Ascending aorta (tissue), 2 donors: ENCODE measurements at regions not wholly inside any gene's neighbourhood (a gene's known extent, or its start where the extent isn't known, plus 50 kb on each side); places are given as distances from the start of the nearest gene placed in this dataset.

Experiments
- DNase-seq, 2 donors: peaks; one replicate each; pipeline ENCODE4 v3.0.0-alpha.2; 2019; ENCODE audit warnings: low spot score in 2 of 2
- H3K27ac ChIP-seq, 2 donors: fragments of 200-600 bp; sonication (generic); one replicate each; pipeline ENCODE4 v1.5.1; 2016 to 2017; ENCODE audit warnings: mild to moderate bottlenecking in 1 of 2
- H3K27me3 ChIP-seq: fragments of 200-600 bp; sonication (generic); one replicate; pipeline ENCODE4 v1.5.1; 2017
- H3K36me3 ChIP-seq, 2 donors: fragments of 200-600 bp; sonication (generic); one replicate each; pipeline ENCODE4 v1.5.1; 2016
- H3K4me1 ChIP-seq, 2 donors: fragments of 200-600 bp; sonication (generic); one replicate each; pipeline ENCODE4 v1.5.1; 2016 to 2017; ENCODE audit warnings: mild to moderate bottlenecking in 1 of 2
- H3K4me3 ChIP-seq, 2 donors: fragments of 200-600 bp; sonication (generic); one replicate each; pipeline ENCODE4 v1.5.1; 2016 to 2017; ENCODE audit warnings: mild to moderate bottlenecking in 1 of 2
- H3K9me3 ChIP-seq, 2 donors: fragments of 200-600 bp; sonication (generic); one replicate each; pipeline ENCODE4 v1.5.1; 2016
- CTCF ChIP-seq, 3 experiments: fragments of 200-600 bp in 2 of 3; fragments of 450-650 bp in 1 of 3; sonication (generic) in 2 of 3; IDR thresholded peaks; one replicate each; pipeline ENCODE4 v1.5.1; 2016 to 2019; ENCODE audit warnings: antibody characterized with exemption in 3 of 3, mild to moderate bottlenecking in 1 of 3, moderate library complexity in 1 of 3
- intact Hi-C: fragments of 100-400 bp; cut with DNase I; formaldehyde crosslinking; loops from one replicate; pipeline ENCODE4 v1.15.1; 2023

GRCh38 chr15:70257573-70258248 is 160.0 kb upstream of the TLE3 start:
- no peak overlapping the region for H3K4me3 ChIP-seq
- no peak for DNase-seq
- peaks cover 3 to 7% of the 10 kb centered on the region in 2 donors for H3K4me1 ChIP-seq
- no peak overlapping the region for H3K27ac ChIP-seq
- TF ChIP-seq CTCF (IDR thresholded peaks at IDR 0.05), result no peak
- intact Hi-C loops, result no loop called here
- H3K36me3 ChIP-seq, result no peaks in the 10 kb centered on the region
- no peaks in the 10 kb centered on the region for H3K9me3 ChIP-seq
- no peaks in the 10 kb centered on the region for H3K27me3 ChIP-seq

- Histone ChIP-seq H3K36me3 (no peaks in the 10 kb centered on the region), H3K4me1 (peaks cover 3 to 7% of the 10 kb centered on the region in 2 donors), H3K27me3 (no peaks in the 10 kb centered on the region), H3K4me3 (no peak overlapping the region), H3K27ac (no peak overlapping the region), H3K9me3 (no peaks in the 10 kb centered on the region)
- no peak for TF ChIP-seq CTCF (IDR thresholded peaks at IDR 0.05)
- intact Hi-C loops, result no loop called here
- DNase-seq, result no peak
Observed at GRCh38 chr15:70257047-70257446, 159.3 kb upstream of the TLE3 start.

- intact Hi-C loops, result no loop called here
- TF ChIP-seq CTCF (IDR thresholded peaks at IDR 0.05), result no peak
- Histone ChIP-seq H3K27me3 (no peaks in the 10 kb centered on the region), H3K36me3 (no peaks in the 10 kb centered on the region), H3K4me3 (no peak overlapping the region), H3K27ac (no peak overlapping the region), H3K9me3 (no peaks in the 10 kb centered on the region), H3K4me1 (peaks cover 3 to 7% of the 10 kb centered on the region in 2 donors)
- no peak for DNase-seq
Observed at GRCh38 chr15:70254311-70254869, 156.7 kb upstream of the TLE3 start.

- intact Hi-C loops, result no loop called here
- TF ChIP-seq CTCF (IDR thresholded peaks at IDR 0.05), result no peak
- no peaks in the 10 kb centered on the region for H3K27me3 ChIP-seq
- no peaks in the 10 kb centered on the region for H3K9me3 ChIP-seq
- H3K36me3 ChIP-seq, result no peaks in the 10 kb centered on the region
- no peak overlapping the region for H3K4me3 ChIP-seq
- H3K4me1 ChIP-seq, result peaks cover under 1 to 1% of the 10 kb centered on the region in 2 donors
- DNase-seq, result no peak
- no peak overlapping the region for H3K27ac ChIP-seq
Observed at GRCh38 chr15:70253461-70254156, 155.9 kb upstream of the TLE3 start.

- DNase-seq, result no peak
- Histone ChIP-seq H3K27ac (no peak overlapping the region), H3K36me3 (no peaks in the 10 kb centered on the region), H3K27me3 (no peaks in the 10 kb centered on the region), H3K4me3 (no peak overlapping the region), H3K9me3 (no peaks in the 10 kb centered on the region), H3K4me1 (no peaks in the 10 kb centered on the region)
- no peak for TF ChIP-seq CTCF (IDR thresholded peaks at IDR 0.05)
- intact Hi-C loops, result no loop called here
Observed at GRCh38 chr15:70252951-70253320, 155.2 kb upstream of the TLE3 start.
